Spleen (tissue), 7 donors: ENCODE measurements at regions not wholly inside any gene's neighbourhood (a gene's known extent, or its start where the extent isn't known, plus 50 kb on each side); places are given as distances from the start of the nearest gene placed in this dataset.

ENCODE experiments used
- CTCF ChIP-seq, 11 experiments: fragments of 200-600 bp in 7 of 11; fragments of 450-650 bp in 4 of 11; sonication (generic) in 4 of 11; IDR thresholded peaks in 8 of 11; conservative IDR thresholded peaks in 3 of 11; 1 replicate in 7 of 11; 2 replicates in 4 of 11; pipeline versions ENCODE4 v1.4.0 to v1.8.0; 2016 to 2021; ENCODE audit warnings: antibody characterized with exemption in 11 of 11, inconsistent platforms in 4 of 11, mild to moderate bottlenecking in 1 of 11
- POLR2A ChIP-seq, 3 donors: fragments of 450-650 bp; IDR thresholded peaks; one replicate each; pipeline ENCODE4 v1.5.1; 2017; ENCODE audit warnings: antibody characterized with exemption in 3 of 3, mild to moderate bottlenecking in 1 of 3
- donor health status: DM: no; HTN: no; CAD: no; lungs with moderate emphysema.
- donor health status: DM: no; HTN: no; CAD: no.
- donor health status: DM: no; HTN: no; CAD: no.

DNA sequence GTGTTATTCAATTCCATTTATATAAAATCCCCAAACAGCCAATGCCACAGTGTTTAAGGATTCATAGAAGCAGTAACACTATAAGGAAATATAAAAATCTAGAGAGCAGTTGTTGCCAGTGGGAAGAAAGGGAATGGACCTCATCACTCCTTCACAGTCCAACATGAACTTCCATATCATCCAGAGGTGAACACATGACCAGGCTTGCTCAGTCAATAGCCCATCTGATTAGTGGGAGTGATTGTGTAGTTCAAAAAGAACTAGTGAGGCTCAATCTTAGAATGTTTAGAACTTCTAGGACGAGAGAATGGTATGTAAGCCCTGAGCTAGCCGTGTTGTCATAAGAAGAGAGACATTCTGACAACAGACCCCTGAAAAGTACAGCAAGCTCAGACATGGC is 314.1 kb downstream of the LIG4 start:
- no peak for TF ChIP-seq CTCF (IDR thresholded peaks at IDR 0.05 in 8 of 11, conservative IDR thresholded peaks at IDR 0.05 in 3 of 11)
- no peak for TF ChIP-seq POLR2A (IDR thresholded peaks at IDR 0.05)
